ENCODE measurements at regions not wholly inside any gene's neighbourhood (a gene's known extent, or its start where the extent isn't known, plus 50 kb on each side); places are given as distances from the start of the nearest gene placed in this dataset.
"Not testable (repeated sequence)": the region's sequence is repeated elsewhere in the genome, so short reads cannot be mapped to it uniquely, and the experiment has no call there.

DNA sequence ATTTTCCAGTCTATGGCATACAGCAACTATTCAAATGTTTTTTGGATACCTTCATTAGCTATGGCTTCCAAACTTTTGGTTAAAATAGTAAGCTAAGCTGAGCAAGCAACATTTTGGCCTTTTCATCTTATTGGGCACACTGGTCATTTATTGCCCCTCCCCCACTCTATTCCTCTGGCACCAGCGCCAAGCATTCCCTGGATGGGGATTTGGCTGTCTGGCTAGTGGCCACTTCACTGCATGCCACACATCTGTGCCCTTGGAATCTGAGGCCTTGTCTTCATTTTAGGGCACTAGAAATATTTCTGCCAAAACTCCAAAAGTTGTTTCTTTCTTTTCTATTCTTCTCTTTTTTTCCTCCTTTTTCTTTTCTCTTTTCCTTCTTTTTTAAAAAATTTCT, 305.8 kb upstream of the POTED start:
- FAIRE-seq; DNase-seq (ENCODE audit: low read depth in 1 of 2, low spot score in 1 of 2); POLR2A ChIA-PET; ATAC-seq; H3K4me1 ChIP-seq; H3K4me3 ChIP-seq; H3K4me2 ChIP-seq; H3K9me3 ChIP-seq; H3K27ac ChIP-seq; CTCF ChIA-PET: not testable (repeated sequence)
- whole genome bisulfite sequencing (ENCODE audit: missing lambda C conversion rate): no CpG with 5 or more reads among the region's 1 CpG

DNA sequence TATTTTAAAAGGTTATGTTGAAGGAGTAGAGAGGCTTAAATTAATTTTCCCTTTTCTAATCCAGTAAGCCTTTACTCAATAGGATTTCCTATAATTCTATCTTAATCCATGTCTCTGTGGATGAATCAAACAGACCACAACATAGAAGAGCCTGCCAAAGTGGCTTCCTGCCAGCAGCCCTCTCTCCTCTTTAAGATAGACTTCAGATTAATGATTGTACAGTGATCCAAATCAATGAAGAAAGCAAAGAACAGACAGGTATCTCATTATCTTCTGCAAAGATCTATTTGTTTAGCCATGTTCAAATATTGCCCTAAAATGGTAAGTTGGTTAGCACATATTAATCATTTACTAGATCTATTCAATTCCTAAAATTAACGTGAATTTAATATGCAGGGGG, 304.7 kb upstream of the POTED start:
- ATAC-seq; H3K27ac ChIP-seq; POLR2A ChIA-PET; H3K4me2 ChIP-seq; FAIRE-seq; DNase-seq (ENCODE audit: low read depth in 1 of 2, low spot score in 1 of 2); CTCF ChIA-PET; H3K4me1 ChIP-seq; H3K4me3 ChIP-seq; H3K9me3 ChIP-seq: not testable (repeated sequence)
- 0% methylated on average over 1 of the region's 1 CpG for WGBS (ENCODE audit: missing lambda C conversion rate)

DNA sequence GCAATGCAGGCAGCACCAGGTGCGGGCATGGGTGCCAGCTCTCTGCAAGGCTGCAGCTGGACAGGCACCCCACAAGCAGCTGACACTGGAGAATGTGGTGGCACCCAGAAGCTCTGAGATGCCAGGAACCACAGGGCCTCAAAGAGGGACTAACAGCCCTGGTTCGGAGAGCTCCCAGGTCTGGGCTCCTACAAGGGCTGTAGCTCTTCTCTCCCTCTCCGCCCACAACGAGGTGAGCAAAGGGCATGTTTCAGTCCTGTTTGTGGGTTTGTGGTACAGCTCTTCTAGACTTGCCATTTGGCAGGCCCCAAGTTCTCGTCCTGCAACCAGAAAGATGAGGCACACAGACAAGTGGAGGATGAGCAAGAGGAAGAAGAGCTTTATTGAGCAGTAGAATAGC, 299.5 kb upstream of the POTED start:
- H3K4me3 ChIP-seq; H3K4me2 ChIP-seq; DNase-seq (ENCODE audit: low read depth in 1 of 2, low spot score in 1 of 2); POLR2A ChIA-PET; H3K27ac ChIP-seq; CTCF ChIA-PET; H3K4me1 ChIP-seq; H3K9me3 ChIP-seq; FAIRE-seq; ATAC-seq: not testable (repeated sequence)
- WGBS (ENCODE audit: missing lambda C conversion rate): 4% methylated on average over 4 of the region's 5 CpGs

DNA sequence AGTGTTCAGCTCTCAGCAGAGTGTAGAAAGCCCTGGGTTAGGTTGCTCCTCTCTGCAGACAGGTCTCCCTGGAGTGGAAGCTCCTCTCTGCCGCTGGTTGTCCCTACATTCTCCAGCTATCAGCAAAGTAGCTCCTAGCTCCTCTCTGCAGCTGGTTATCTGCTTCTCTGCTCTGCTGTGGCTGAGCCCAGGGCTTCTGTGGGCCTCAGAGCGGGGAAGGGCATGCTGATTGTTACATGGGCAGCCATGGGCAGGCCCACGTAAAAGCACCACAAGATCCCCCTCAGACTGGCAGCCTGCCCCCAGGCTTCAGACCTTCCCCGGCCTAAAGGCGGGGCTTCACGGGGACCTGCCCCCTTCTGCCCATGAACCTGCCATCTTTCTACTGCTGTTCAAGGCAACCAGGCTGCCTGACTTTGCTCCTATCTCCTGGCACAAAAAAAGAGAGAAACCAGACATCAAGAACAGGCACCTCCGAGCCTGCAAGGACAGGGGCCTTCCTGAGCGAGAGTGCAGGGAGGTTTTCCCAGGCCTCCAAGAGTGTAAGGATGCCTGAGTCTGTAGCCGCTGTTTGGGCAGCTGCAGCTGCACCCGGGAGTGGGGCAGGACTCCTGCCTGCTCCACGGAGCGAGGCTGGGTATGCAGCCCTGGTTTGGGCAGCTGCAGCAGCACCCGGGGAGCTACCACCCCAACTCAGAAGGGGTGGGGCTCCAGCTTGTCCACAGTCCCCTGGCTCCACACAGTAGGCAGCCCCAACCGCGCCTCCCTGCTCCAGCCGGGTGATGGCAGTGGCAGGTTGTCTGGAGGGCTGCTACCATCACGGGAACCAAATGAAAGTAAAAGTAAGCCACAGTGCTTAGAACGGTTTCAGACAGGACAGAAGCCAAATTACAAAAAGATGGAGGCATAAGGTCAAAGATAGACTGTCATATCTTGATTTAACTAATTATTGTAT, 298.7 kb upstream of the POTED start:
- H3K4me2 ChIP-seq; CTCF ChIA-PET; ATAC-seq; H3K4me1 ChIP-seq; POLR2A ChIA-PET; DNase-seq (ENCODE audit: low read depth in 1 of 2, low spot score in 1 of 2); H3K27ac ChIP-seq; H3K4me3 ChIP-seq; H3K9me3 ChIP-seq; FAIRE-seq: not testable (repeated sequence)
- WGBS (ENCODE audit: missing lambda C conversion rate): 2% methylated on average over 6 of the region's 18 CpGs

DNA sequence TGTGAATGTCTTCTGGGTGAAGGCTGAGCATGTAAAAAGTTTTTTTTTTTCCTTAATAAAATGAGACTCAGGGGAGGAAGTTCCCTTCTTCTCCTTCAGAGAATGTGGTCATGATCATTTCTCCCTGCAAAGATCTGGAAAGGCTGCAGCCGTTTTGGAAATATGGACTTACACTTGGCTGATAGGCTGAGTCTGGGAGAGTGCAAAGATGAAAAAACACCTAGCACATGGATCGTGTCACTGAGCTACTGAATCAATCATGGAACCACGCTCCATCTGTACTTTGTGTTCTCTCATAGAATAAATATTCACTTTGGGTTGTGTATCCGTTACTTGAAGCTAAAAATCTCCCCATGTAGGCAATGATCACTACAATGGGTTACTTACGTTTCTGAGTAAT, 290.9 kb upstream of the POTED start:
- CTCF ChIA-PET; FAIRE-seq; H3K4me2 ChIP-seq; H3K27ac ChIP-seq; POLR2A ChIA-PET; H3K9me3 ChIP-seq; DNase-seq (ENCODE audit: low read depth in 1 of 2, low spot score in 1 of 2); H3K4me3 ChIP-seq; H3K4me1 ChIP-seq; ATAC-seq: not testable (repeated sequence)
- 0% methylated on average over 5 of the region's 5 CpGs for WGBS (ENCODE audit: missing lambda C conversion rate)

DNA sequence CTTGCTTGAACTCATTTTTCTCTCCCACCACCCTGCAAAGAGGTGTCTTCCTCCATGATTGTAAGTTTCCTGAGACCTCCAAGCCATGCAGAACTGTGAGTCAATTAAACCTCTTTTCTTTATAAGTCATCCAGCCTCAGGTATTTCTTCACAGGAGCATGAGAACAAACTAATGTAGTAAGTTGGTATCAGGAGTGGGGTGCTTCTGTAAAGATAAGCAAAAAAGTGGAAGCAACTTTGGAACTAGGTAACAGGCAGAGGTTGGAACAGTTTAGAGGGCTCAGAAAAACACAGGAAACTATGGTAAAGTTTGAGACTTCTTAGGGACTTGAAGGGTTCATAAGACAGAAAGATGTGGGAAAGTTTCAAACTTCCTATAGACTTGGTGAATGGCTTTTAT, 287.7 kb upstream of the POTED start:
- H3K4me1 ChIP-seq; H3K4me3 ChIP-seq; CTCF ChIA-PET; H3K9me3 ChIP-seq; DNase-seq (ENCODE audit: low read depth in 1 of 2, low spot score in 1 of 2); ATAC-seq; FAIRE-seq; H3K4me2 ChIP-seq; H3K27ac ChIP-seq; POLR2A ChIA-PET: not testable (repeated sequence)

DNA sequence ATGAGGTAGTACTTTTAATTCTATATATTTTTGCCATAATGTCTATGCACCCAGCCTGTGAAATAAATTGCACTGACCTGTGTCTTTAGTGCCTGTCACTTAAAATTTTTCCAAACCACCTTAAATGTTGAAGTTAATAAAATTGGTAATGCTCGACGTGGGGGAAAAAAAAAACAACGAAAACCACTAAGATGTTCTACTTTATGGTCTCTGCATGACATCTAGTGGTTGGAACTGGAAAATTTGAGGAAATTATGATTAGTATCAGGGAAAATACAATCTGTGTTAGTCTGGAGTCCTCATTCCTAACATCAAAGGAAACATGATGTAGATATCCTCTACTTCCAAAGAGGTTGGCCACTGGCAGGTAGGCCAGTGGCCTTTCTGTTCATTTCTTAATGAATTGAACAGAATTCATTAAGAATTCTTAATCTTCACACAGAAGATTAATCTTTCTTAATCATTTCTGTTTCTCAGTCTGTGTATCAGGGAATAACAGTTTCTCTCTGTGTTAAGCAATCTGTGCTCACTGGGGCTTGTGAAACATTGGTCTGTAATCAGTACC, 268.8 kb upstream of the POTED start:
- H3K27ac ChIP-seq; FAIRE-seq; ATAC-seq; H3K4me2 ChIP-seq; H3K9me3 ChIP-seq; H3K4me1 ChIP-seq; DNase-seq (ENCODE audit: low read depth in 1 of 2, low spot score in 1 of 2); CTCF ChIA-PET; POLR2A ChIA-PET; H3K4me3 ChIP-seq: not testable (repeated sequence)
- 0% methylated on average over 3 of the region's 3 CpGs for WGBS (ENCODE audit: missing lambda C conversion rate)

DNA sequence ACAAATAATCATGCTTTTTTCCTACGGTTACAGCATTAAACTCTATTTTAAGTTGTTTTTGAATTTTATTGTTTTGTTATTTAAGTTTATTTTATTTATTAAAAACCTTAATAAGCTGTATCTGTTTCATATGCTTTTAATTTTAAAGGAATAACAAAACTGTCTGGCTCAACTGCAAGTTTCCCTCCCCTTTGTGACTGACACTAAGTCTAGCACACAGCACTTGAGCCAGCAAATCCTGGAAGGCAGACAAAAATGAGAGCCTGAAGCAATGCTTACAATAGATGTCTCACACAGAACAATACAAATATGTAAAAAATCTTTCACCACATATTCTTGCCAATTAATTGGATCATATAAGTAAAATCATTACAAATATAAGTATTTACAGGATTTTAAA, 258.1 kb upstream of the POTED start:
- H3K4me3 ChIP-seq; H3K27ac ChIP-seq; H3K4me2 ChIP-seq; ATAC-seq; POLR2A ChIA-PET; H3K4me1 ChIP-seq; DNase-seq (ENCODE audit: low read depth in 1 of 2, low spot score in 1 of 2); CTCF ChIA-PET; H3K9me3 ChIP-seq; FAIRE-seq: not testable (repeated sequence)
- 0% methylated on average over 1 of the region's 1 CpG for WGBS (ENCODE audit: missing lambda C conversion rate)

DNA sequence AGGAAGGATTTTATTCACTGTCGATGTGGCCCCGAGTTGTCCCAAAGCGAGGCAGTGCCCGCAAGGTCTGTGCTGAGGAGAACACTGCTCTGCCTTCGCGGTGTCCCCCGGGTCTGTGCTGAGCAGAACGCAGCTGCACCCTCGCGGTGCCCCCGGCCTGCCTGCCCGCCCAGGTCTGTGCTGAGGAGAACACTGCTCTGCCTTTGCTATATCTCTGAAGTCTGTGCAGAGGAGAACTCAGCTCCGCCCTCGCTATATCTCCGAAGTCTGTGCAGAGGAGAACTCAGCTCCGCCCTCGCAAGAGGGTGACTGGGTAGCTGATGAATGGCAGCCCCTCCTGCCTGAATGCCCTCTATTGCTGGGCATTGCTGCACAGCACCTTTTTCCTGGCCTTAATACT, 249.4 kb upstream of the POTED start:
- H3K4me1 ChIP-seq; FAIRE-seq; H3K9me3 ChIP-seq; H3K4me2 ChIP-seq; CTCF ChIA-PET; DNase-seq (ENCODE audit: low read depth in 1 of 2, low spot score in 1 of 2); POLR2A ChIA-PET; ATAC-seq; H3K4me3 ChIP-seq; H3K27ac ChIP-seq: not testable (repeated sequence)
- WGBS (ENCODE audit: missing lambda C conversion rate): 0% methylated on average over 1 of the region's 17 CpGs

Data from A549 (cell line).